GM12878 (cell line): ENCODE measurements at regions not wholly inside any gene's neighbourhood (a gene's known extent, or its start where the extent isn't known, plus 50 kb on each side); places are given as distances from the start of the nearest gene placed in this dataset.

Experiments
- ATAC-seq: fragments of 200-7000 bp; cut with Tn5 transposase; 3 replicates; pipeline ENCODE4 v1.9.1; 2020; ENCODE audit warnings: mild to moderate bottlenecking, moderate library complexity
- BruUV-seq: library from RNA; stranded (reverse); fragments of 400-500 nt; replicated peaks from 2 replicates; lab custom pipeline; 2021; lab: Mats Ljungman, UMichigan
- CTCF ChIA-PET: fragments of 300-600 bp; sonication (Branson Sonifier 250); formaldehyde crosslinking; extraction: SDS; loops from one replicate; lab custom pipeline; 2021; ENCODE audit warnings: inconsistent platforms; lab: Yijun Ruan, JAX
- POLR2A ChIA-PET: fragments of 350-600 bp; formaldehyde crosslinking; extraction: SDS; loops from one replicate; lab custom pipeline; 2021; ENCODE audit warnings: inconsistent platforms; lab: Charles Lee
- RAD21 ChIA-PET: fragments of 300-600 bp; sonication (Branson Sonifier 250); formaldehyde crosslinking; loops from one replicate; lab custom pipeline; 2023; ENCODE audit warnings: antibody characterized with exemption; ENCODE audit not compliant: unreplicated experiment; lab: Charles Lee
- SMC1A ChIA-PET: fragments of 300-600 bp; sonication (Branson Sonifier 250); formaldehyde crosslinking; loops from one replicate; lab custom pipeline; 2023; ENCODE audit not compliant: unreplicated experiment, uncharacterized antibody; lab: Charles Lee
- DNase-seq: peaks from one replicate; pipeline ENCODE4 v3.0.0-alpha.2; 2011; ENCODE audit warnings: low read depth, low spot score
- FAIRE-seq: peaks from 3 replicates; lab custom pipeline; 2011; peaks lifted over from hg19 to GRCh38; lab: Jason Lieb, UNC
- H2AFZ ChIP-seq: 2 replicates; pipeline ENCODE4 v1.6.0; 2011; ENCODE audit warnings: low read depth, low read length, control low read depth; ENCODE audit not compliant: control insufficient read depth
- H3K27ac ChIP-seq: 2 replicates; pipeline ENCODE4 v1.5.1; 2011; ENCODE audit warnings: control low read depth; ENCODE audit not compliant: control insufficient read depth, insufficient read depth
- H3K27me3 ChIP-seq, 2 experiments: replicated peaks in 1 of 2; 2 replicates each; pipeline versions ENCODE4 v1.6.0 to v1.6.1; 2011; ENCODE audit warnings: low read length in 1 of 2; ENCODE audit not compliant: control insufficient read depth in 2 of 2, insufficient read depth in 2 of 2
- H3K36me3 ChIP-seq, 2 experiments: 2 replicates each; pipeline ENCODE4 v1.5.1; 2011; ENCODE audit warnings: low read length in 1 of 2; ENCODE audit not compliant: control insufficient read depth in 2 of 2, insufficient read depth in 2 of 2
- H3K4me1 ChIP-seq: 2 replicates; pipeline ENCODE4 v1.6.1; 2011; ENCODE audit warnings: mild to moderate bottlenecking, low read length, moderate library complexity, mixed read lengths; ENCODE audit not compliant: control insufficient read depth, insufficient read depth
- H3K4me2 ChIP-seq: 2 replicates; pipeline ENCODE4 v1.6.0; 2011; ENCODE audit warnings: control low read depth; ENCODE audit not compliant: control insufficient read depth, insufficient read depth
- H3K4me3 ChIP-seq: fragments of 200-600 bp; sonication (generic); 2 replicates; pipeline ENCODE4 v1.5.1; 2016
- H3K79me2 ChIP-seq: 2 replicates; pipeline ENCODE4 v1.6.0; 2011; ENCODE audit warnings: low read length; ENCODE audit not compliant: control insufficient read depth, insufficient read depth
- H3K9ac ChIP-seq: 2 replicates; pipeline ENCODE4 v1.8.0; 2011; ENCODE audit warnings: low read length, control low read depth, mixed read lengths; ENCODE audit not compliant: control insufficient read depth, insufficient read depth
- H3K9me3 ChIP-seq: replicated peaks from 3 replicates; pipeline ENCODE4 v1.5.1; 2011; ENCODE audit warnings: mild to moderate bottlenecking, low read length; ENCODE audit not compliant: control insufficient read depth, insufficient read depth
- H4K20me1 ChIP-seq: 2 replicates; pipeline ENCODE4 v1.6.0; 2011; ENCODE audit not compliant: control insufficient read depth, insufficient read depth
- BACH1 ChIP-seq: fragments of 450-650 bp; IDR thresholded peaks from 2 replicates; pipeline ENCODE4 v1.6.1; 2017; ENCODE audit warnings: mild to moderate bottlenecking, borderline replicate concordance
- BHLHE40 ChIP-seq, 2 experiments: fragments of 450-650 bp in 1 of 2; IDR thresholded peaks; 2 replicates each; pipeline ENCODE4 v1.6.1; 2011 to 2017; ENCODE audit warnings: low read depth in 2 of 2, borderline replicate concordance in 1 of 2, improper control_type of control experiment in 1 of 2, low read length in 1 of 2, mild to moderate bottlenecking in 1 of 2
- CREB1 ChIP-seq: IDR thresholded peaks from 2 replicates; pipeline ENCODE4 v1.6.1; 2012; ENCODE audit warnings: low read depth, mild to moderate bottlenecking, inconsistent platforms
- ELK1 ChIP-seq: IDR thresholded peaks from 2 replicates; pipeline ENCODE4 v1.6.1; 2012; ENCODE audit warnings: low read depth, low read length, improper control_type of control experiment
- EZH2 ChIP-seq: IDR thresholded peaks from 2 replicates; pipeline ENCODE4 v1.6.1; 2012; ENCODE audit warnings: low read depth, mild to moderate bottlenecking, control low read depth, inconsistent platforms, low read length, borderline replicate concordance; ENCODE audit not compliant: control insufficient read depth
- JUND ChIP-seq: IDR thresholded peaks from 2 replicates; pipeline ENCODE4 v1.6.1; 2012; ENCODE audit warnings: low read depth, mild to moderate bottlenecking, low read length, improper control_type of control experiment, moderate library complexity
- PRDM15 ChIP-seq: fragments of 450-650 bp; formaldehyde crosslinking; IDR thresholded peaks from 2 replicates; pipeline ENCODE4 v1.4.0; 2020; ENCODE audit warnings: mild to moderate bottlenecking, moderate library complexity
- RAD21 ChIP-seq: IDR thresholded peaks from 2 replicates; pipeline ENCODE4 v1.6.1; 2011; ENCODE audit warnings: mild to moderate bottlenecking, low read depth, low read length, moderate library complexity; ENCODE audit not compliant: insufficient read depth
- RELB ChIP-seq: fragments of 450-650 bp; IDR thresholded peaks from 2 replicates; pipeline ENCODE4 v1.6.1; 2017; ENCODE audit warnings: low read depth, mild to moderate bottlenecking, moderate library complexity
- YY1 ChIP-seq: IDR thresholded peaks from 2 replicates; pipeline ENCODE4 v1.6.1; 2011; ENCODE audit warnings: low read depth, mild to moderate bottlenecking, low read length
- ZNF207 ChIP-seq: fragments of 450-650 bp; IDR thresholded peaks from 2 replicates; pipeline ENCODE4 v1.6.1; 2014; ENCODE audit warnings: antibody characterized with exemption, mild to moderate bottlenecking, borderline replicate concordance
- WGBS: methylation state at CpG from one replicate; pipeline ENCODE4 v1.1.6; 2016; ENCODE audit warnings: low lambda C conversion rate; ENCODE audit not compliant: insufficient replicate concordance, insufficient coverage; ENCODE audit errors: missing lambda C conversion rate; 5-methylcytosine and 5-hydroxymethylcytosine counted together
- in situ Hi-C: fragments of 300-500 bp; cut with MboI; formaldehyde crosslinking; loops from 9 replicates; pipeline ENCODE4 v1.14.3; 2018; ENCODE audit warnings: mixed read lengths
- intact Hi-C: fragments of 100-400 bp; cut with micrococcal nuclease; formaldehyde crosslinking; loops from one replicate; pipeline ENCODE4 v1.14.2; 2022; ENCODE audit not compliant: unreplicated experiment

- FAIRE-seq (no peak), ATAC-seq (no peak), DNase-seq (no peak)
- no TSS peak for BruUV-seq
- no peak overlapping the region for H2AFZ ChIP-seq
- no peak overlapping the region for H3K9ac ChIP-seq
- no peaks in the 10 kb centered on the region for H3K27me3 ChIP-seq
- no peak overlapping the region for H3K4me3 ChIP-seq
- TF ChIP-seq JUND (no peak), ZNF207 (no peak), YY1 (no peak), PRDM15 (no peak), RAD21 (no peak), RELB (no peak), BHLHE40 (IDR thresholded peaks at IDR 0.05; ENCODE audit: borderline replicate concordance in 1 of 2, low read depth in 2 of 2, low read length in 1 of 2) (no peak), BACH1 (no peak), ELK1 (no peak), EZH2 (no peak), CREB1 (no peak)
- in situ Hi-C loops (no loop called here), intact Hi-C loops (no loop called here)
- peaks cover 11% of the 10 kb centered on the region for H3K9me3 ChIP-seq
- no peaks in the 10 kb centered on the region for H4K20me1 ChIP-seq
- H3K36me3 ChIP-seq: no peaks in the 10 kb centered on the region
- 95% methylated on average over 2 of the region's 2 CpGs for WGBS
- POLR2A ChIA-PET: no interaction called here
- no peak overlapping the region for H3K27ac ChIP-seq
- peaks cover 7% of the 10 kb centered on the region; the same call in 1 of the 2 replicates for H3K4me1 ChIP-seq
- RAD21 ChIA-PET: no interaction called here
- no peaks in the 10 kb centered on the region for H3K79me2 ChIP-seq
- H3K4me2 ChIP-seq: no peak overlapping the region
- CTCF ChIA-PET: no interaction called here
- SMC1A ChIA-PET: interaction anchor here (1.3 to 1.4 kb wide), 2 partner anchors 10 to 143 kb away, joined by 3 read pairs; no protein-coding TSS in a partner anchor
Measured at GRCh38 chr5:89336111-89336510, 453.1 kb upstream of the MEF2C start.
